GM19463 (cell line): ENCODE measurements at regions not wholly inside any gene's neighbourhood (a gene's known extent, or its start where the extent isn't known, plus 50 kb on each side); places are given as distances from the start of the nearest gene placed in this dataset.

Source experiments
- ATAC-seq: cut with Tn5 transposase; IDR thresholded peaks from one replicate; pipeline ENCODE4 v1.9.1; 2021; ENCODE audit warnings: mild to moderate bottlenecking, moderate library complexity; ENCODE audit not compliant: unreplicated experiment

DNA sequence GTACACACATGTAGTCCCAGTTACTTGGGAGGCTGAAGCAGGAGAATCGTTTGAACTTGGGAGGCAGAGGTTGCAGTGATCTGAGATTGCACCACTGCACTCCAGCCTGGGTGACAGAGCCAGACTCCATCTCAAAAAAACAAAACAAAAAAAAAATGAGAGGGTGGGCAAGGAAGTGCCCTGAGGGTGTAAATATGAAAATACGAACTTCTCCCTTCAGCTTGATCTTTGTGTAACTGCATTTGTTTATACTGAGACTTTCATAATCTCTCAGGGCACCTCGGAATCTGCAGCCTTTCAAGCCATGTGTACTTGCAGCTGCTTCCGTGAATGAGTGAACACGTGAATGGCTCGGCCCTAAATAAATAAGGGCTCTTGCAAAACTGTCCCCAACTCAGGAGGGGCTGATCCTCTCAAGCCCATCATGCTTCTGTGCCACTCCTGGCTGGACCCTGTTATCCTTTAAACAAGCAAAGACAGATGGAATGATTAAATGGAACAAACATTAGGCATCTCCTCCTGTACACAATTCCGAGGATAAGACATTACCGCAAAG, 96.8 kb downstream of the BOD1L2 start:
- no peak for ATAC-seq

DNA sequence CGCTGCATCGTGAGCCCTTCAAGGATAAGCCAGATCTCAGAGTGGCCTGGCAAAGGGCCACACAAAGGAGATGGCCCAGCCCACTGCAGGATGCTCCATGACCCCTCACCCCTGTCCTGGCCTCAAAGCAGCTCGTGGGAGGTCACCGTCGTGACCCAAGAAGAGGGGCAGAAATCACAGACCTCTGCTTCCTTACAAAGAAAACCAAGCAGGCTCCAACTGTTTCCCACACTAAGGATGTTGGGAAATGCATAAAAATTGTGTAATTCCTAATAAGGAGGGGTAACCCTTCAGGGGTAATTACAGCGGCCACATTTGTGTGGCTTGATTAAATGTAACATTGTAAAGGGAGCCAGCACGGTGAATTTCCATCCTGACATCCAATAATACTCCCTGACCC, 102.3 kb downstream of the BOD1L2 start:
- ATAC-seq = no peak

GRCh38 chr18:57249883-57250282, 102.5 kb upstream of the ST8SIA3 start:
- no peak for ATAC-seq

DNA sequence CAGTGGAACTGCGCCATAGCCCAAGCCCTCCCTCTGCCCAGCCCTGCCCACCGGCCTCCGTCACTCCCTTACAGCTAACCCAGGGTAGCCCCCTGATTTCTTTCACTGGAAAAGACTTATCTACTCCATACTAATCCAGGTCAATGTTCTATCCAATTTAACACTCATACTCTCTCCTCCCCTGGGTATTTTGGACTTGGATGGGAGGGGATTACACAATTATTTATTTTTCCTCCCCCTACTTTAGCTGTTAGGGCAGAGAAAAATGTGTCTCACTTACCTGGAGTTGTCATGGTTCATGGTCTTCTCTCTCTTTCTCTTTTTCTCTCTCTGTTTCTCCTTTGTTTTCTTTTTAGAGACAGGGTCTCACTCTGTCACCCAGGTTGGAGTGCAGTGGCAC, 100.6 kb upstream of the ST8SIA3 start:
- no peak for ATAC-seq

DNA sequence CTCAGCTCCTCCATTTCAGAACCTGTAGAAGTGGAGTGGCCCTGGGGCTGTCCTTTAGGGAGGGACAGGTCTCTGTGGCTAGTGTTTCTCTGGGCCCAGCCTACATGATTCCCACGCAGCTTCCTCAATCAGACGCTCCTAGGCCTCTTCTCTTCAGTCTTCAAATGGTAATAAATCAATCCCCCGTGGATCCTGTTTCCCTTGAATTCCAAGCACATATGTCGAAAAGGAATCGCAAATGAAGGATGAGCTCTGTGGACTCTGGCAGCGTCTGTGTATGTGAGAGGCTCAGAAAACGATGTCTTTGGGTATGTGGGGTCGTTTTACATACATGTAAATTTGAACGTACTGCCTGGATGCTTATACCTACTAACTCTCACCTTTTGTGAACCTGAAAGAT, 98.5 kb upstream of the ST8SIA3 start:
- ATAC-seq = no peak

DNA sequence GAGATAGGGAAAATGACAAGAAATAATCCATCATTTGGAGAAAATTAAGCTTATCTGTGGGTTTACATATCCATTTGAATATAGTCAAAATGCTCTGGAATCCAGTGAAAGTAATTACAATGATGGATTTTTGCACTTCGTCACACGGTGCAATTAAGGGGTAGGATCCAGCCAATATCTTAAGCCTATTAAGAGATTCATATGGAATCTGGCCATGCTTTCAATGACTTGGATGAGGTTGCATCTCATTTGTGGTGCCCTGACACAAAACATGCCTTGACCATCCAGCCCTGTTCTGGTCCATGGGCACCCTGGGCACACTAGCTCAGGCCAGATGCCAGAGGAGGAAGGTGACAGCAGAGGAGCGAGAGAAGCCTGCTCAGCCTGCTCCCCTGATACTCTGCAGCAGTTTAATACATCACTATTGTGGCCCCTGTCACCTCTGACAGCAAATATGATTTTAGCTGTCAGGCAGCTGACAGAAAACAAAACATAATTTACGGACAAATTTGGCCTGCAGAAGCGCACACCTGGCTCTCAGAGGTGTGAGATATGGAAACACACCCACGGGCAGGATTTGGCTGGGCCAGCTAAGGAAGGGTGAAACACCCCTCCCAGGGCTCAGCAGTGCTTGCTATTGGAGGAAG, 94.1 kb upstream of the ST8SIA3 start:
- no peak for ATAC-seq

- no peak for ATAC-seq
These were observed 84.9 kb upstream of the ST8SIA3 start for GRCh38 chr18:57267368-57267925.

DNA sequence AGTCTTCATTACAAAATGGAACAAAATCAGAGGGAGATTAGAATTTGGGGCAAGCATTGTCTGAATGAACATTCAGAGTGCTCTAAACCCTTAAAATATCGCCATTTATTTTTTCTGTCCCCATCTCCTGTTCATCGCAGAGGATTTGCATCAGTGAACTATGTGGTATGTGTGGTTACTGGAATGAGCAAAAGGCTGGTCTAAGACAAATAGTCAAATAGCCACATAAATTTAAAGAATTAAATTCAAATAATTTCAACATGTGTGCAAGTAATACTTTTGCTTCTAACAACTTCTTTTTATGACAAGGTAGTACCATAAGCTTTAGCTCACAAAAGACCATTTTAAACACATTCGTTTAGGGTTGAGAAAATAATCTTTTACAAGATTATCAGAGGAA, 82.6 kb upstream of the ST8SIA3 start:
- no peak for ATAC-seq

DNA sequence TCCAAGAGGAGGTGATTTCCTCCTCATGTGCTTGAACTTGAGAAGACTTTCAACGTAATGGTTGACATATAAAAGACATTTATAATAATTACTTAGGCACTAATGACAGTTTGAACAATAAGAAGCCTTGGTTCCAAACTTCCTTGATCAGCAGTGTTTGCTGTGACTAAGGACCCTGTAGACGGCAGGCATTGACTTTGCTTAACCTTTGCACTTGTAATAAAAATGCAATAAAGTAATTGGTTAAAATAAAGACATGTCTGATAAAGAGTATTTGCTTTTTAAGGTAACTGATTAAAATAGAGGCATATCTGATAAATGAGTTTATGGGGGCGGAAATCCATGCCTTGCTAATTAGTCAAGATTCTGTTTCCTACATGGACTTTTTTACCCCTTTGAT, 82.2 kb upstream of the ST8SIA3 start:
- no peak for ATAC-seq

DNA sequence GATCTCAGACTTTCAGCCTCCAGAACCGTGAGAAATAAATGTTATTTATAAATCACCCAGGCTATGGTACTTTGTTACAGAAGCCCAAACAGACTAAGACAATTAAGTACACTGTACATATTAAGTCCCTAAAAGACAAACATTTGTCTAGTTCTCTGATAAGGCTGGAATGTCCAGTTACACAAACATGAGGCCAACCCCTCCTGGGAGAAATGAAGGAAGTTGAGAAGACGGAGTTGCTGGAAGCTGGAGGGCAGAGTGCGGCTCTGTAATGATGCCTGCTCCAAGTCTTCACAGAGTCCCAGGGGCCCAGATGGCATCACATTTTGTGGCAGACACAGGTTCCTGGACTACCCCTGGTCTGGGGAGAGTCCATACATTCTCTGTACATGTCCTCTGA, 79.2 kb upstream of the ST8SIA3 start:
- ATAC-seq = no peak

GRCh38 chr18:57275111-57275510, 77.2 kb upstream of the ST8SIA3 start:
- ATAC-seq = no peak

GRCh38 chr18:57276829-57277228, 75.5 kb upstream of the ST8SIA3 start:
- no peak for ATAC-seq

- no peak for ATAC-seq
These were observed 73.4 kb upstream of the ST8SIA3 start for GRCh38 chr18:57278933-57279332.

DNA sequence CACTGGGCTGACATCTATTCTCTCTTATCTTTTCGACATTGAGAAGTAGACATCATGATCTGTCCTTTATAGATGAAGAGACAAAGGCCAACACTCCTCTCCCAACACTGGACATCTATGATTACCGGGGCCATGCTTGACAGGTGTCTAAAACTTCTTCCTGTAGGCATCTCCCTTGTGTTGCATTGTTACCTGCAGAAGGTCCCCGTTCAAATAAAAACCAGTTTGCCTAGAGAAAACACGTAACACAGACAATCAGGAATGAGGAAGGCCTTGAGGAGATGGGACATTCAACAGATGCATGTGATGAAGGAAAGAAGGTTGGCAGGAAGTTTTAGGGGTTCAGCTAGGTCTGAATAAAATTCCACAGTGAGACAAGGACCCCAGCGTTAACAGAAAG, 70.8 kb upstream of the ST8SIA3 start:
- ATAC-seq = no peak

DNA sequence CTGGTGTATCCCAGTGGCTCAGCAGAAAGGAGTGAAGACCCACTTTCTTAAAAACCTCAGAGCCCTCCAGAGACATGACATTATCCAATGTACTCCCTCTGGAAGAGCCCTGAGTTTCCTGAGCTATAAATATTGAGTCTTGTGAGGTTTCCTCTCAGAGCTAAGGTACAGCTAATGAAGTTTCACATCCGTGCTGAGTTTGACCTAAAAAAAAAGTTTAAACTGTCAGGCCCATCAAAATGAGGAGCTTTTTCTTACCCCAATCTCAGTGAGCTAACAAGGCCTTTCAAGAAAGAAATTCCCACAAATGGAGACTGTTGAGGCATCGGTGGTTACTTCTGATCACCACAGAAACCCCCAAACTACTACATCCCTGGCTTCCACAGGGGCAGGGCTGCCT, 65.4 kb upstream of the ST8SIA3 start:
- no peak for ATAC-seq

- no peak for ATAC-seq
These were observed 64.6 kb upstream of the ST8SIA3 start for GRCh38 chr18:57287766-57288165.

DNA sequence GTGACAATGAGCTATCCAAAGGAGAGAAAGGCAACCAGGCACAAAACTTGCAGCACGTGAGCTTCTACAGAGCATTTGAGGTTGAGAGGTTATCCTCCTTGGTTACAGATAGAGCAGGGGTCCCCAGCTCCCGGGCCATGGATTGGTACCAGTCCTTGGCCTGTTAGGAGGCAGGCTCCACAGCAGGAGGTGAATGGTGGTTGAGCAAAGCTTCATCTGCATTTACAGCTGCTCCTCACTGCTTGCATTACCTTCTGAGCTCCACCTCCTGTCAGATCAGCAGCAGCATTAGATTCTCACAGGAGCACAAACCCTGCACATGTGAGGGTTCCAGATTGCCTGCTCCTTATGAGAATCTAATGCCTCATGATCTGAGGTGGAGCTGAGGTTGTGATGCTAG, 57.8 kb upstream of the ST8SIA3 start:
- ATAC-seq = no peak

DNA sequence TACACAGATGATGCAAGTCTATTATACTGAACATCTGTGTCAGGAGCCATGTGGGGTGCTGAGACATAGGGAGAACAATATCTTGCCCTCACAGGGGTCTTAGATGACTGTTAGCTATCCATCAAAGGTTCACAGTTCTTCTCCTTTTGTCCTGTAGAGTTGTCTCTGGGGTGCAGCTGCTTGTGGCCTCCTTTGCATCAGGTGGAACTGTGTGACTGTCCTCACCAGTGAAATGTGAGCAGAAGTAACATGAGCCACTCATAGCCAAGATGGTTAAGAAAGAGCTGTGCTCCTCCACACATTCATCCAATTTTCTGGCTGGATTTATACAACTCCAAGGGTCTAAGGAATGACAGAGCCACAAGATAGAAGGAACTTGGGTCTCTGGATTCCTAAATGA, 56.0 kb upstream of the ST8SIA3 start:
- no peak for ATAC-seq

- ATAC-seq = no peak
These were observed 55.1 kb upstream of the ST8SIA3 start for GRCh38 chr18:57297306-57297705.

GRCh38 chr18:57299931-57300330, 52.4 kb upstream of the ST8SIA3 start:
- ATAC-seq = no peak

GRCh38 chr18:57301573-57302559, 50.5 kb upstream of the ST8SIA3 start:
- ATAC-seq = no peak
